ENCODE measurements at regions not wholly inside any gene's neighbourhood (a gene's known extent, or its start where the extent isn't known, plus 50 kb on each side); places are given as distances from the start of the nearest gene placed in this dataset.

- TF ChIP-seq CTCF (IDR thresholded peaks at IDR 0.05; ENCODE audit: insufficient read depth, low read length, poor library complexity, severe bottlenecking) (no peak), EZH2phosphoT487 (conservative IDR thresholded peaks at IDR 0.05; ENCODE audit: low read length) (no peak)
These were observed 156.9 kb upstream of the C1orf174 start for GRCh38 chr1:4056989-4057388.
